Glutamatergic neuron (in vitro differentiated cells): ENCODE measurements at regions not wholly inside any gene's neighbourhood (a gene's known extent, or its start where the extent isn't known, plus 50 kb on each side); places are given as distances from the start of the nearest gene placed in this dataset.

ENCODE experiments used
- DNase-seq: peaks from one replicate; pipeline ENCODE4 v3.0.0; 2022
- H3K27ac Mint-ChIP-seq: one replicate; pipeline ENCODE4 v1.8.0; 2020; ENCODE audit warnings: mild to moderate bottlenecking, mixed read lengths, inconsistent platforms; ENCODE audit not compliant: unreplicated experiment
- H3K27me3 Mint-ChIP-seq: one replicate; pipeline ENCODE4 v1.8.0; 2020; ENCODE audit warnings: mild to moderate bottlenecking, moderate library complexity, mixed read lengths, inconsistent platforms; ENCODE audit not compliant: unreplicated experiment
- H3K36me3 Mint-ChIP-seq: one replicate; pipeline ENCODE4 v1.8.0; 2020; ENCODE audit warnings: mild to moderate bottlenecking, mixed read lengths, inconsistent platforms; ENCODE audit not compliant: unreplicated experiment
- H3K4me1 Mint-ChIP-seq: one replicate; pipeline ENCODE4 v1.8.0; 2020; ENCODE audit warnings: mild to moderate bottlenecking, low read depth, mixed read lengths, inconsistent platforms; ENCODE audit not compliant: unreplicated experiment
- H3K4me3 Mint-ChIP-seq: one replicate; pipeline ENCODE4 v1.8.0; 2020; ENCODE audit warnings: mild to moderate bottlenecking, mixed read lengths, inconsistent platforms; ENCODE audit not compliant: unreplicated experiment
- H3K9me3 Mint-ChIP-seq: one replicate; pipeline ENCODE4 v1.8.0; 2020; ENCODE audit warnings: mild to moderate bottlenecking, moderate library complexity, mixed read lengths, inconsistent platforms; ENCODE audit not compliant: unreplicated experiment
- TF ChIP-seq, protein P1 (sequence below): fragments of 200-600 bp; sonication (generic); IDR thresholded peaks from one replicate; pipeline ENCODE4 v1.5.0; 2021; ENCODE audit not compliant: partially characterized antibody, unreplicated experiment

DNA sequence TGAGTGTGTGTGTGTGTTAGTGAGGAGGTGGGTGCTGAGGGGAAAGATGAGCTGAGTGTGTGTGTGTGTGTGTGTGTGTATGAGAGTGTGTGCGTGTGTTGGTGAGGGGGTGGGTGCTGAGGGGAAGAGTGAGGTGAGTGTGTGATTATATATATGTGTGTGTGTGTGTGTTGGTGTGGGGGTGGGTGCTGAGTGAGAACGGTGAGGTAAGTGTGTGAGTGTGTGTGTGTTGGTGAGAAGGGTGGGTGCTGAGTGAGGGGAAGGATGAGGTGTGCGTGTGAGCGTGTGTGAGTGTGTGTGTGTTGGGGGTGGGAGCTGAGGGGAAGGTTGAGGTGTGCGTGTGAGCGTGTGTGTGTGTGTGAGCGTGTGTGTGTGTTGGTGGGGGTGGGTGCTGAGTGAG lies 322.0 kb upstream of the NT5C1B start:
- Mint-ChIP-seq H3K4me1 (no peaks in the 10 kb centered on the region), H3K4me3 (no peak overlapping the region), H3K27ac (no peak overlapping the region), H3K36me3 (no peaks in the 10 kb centered on the region), H3K9me3 (no peaks in the 10 kb centered on the region), H3K27me3 (no peaks in the 10 kb centered on the region)
- TF ChIP-seq, protein P1, sequence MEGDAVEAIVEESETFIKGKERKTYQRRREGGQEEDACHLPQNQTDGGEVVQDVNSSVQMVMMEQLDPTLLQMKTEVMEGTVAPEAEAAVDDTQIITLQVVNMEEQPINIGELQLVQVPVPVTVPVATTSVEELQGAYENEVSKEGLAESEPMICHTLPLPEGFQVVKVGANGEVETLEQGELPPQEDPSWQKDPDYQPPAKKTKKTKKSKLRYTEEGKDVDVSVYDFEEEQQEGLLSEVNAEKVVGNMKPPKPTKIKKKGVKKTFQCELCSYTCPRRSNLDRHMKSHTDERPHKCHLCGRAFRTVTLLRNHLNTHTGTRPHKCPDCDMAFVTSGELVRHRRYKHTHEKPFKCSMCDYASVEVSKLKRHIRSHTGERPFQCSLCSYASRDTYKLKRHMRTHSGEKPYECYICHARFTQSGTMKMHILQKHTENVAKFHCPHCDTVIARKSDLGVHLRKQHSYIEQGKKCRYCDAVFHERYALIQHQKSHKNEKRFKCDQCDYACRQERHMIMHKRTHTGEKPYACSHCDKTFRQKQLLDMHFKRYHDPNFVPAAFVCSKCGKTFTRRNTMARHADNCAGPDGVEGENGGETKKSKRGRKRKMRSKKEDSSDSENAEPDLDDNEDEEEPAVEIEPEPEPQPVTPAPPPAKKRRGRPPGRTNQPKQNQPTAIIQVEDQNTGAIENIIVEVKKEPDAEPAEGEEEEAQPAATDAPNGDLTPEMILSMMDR, result no peak
- DNase-seq, result no peak

DNA sequence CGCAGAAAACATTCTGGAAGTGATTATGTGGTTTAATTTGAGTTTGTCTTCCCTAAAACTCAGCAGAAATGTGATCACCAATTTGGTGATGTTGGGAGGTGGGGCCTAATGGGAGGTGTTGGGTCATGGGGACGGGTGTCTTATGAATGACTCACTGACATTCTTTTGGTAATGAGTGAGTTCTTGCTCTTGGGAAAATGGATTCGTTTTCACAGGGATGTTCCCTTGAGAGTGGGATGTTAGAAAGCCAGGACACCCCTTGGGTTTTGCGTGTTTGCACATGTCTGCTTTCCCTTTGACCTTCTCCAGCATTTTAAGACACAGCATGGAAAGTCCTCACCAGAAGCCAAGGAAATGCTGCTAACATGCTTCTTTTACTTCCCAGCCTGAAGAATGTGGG lies 321.5 kb upstream of the NT5C1B start:
- H3K9me3 Mint-ChIP-seq, result no peaks in the 10 kb centered on the region
- no peak overlapping the region for H3K4me3 Mint-ChIP-seq
- no peak overlapping the region for H3K27ac Mint-ChIP-seq
- TF ChIP-seq, protein P1, result no peak
- H3K27me3 Mint-ChIP-seq, result no peaks in the 10 kb centered on the region
- H3K4me1 Mint-ChIP-seq, result no peaks in the 10 kb centered on the region
- H3K36me3 Mint-ChIP-seq, result no peaks in the 10 kb centered on the region
- no peak for DNase-seq

DNA sequence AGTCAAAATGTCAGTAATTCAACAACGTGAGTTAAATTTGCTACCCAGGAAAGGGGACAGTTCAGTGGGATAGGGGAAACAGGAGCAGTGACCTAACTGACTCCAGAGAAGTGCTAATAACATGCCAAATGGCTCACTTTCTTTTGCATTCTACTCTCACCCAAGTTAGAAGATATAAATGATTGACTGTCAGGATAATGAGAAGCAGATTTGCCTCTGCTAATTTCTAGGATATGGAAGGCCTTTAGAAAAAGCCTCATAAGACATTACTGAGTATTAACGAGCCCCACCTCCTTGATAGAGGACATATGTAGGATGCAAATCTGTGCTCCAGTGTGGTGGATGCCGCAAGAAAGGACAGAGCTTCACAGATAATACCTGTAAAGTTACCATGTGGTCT lies 318.6 kb upstream of the NT5C1B start:
- TF ChIP-seq, protein P1, result no peak
- Mint-ChIP-seq H3K27me3 (no peaks in the 10 kb centered on the region), H3K36me3 (no peaks in the 10 kb centered on the region), H3K27ac (no peak overlapping the region), H3K9me3 (no peaks in the 10 kb centered on the region), H3K4me1 (no peaks in the 10 kb centered on the region), H3K4me3 (no peak overlapping the region)
- DNase-seq, result no peak

DNA sequence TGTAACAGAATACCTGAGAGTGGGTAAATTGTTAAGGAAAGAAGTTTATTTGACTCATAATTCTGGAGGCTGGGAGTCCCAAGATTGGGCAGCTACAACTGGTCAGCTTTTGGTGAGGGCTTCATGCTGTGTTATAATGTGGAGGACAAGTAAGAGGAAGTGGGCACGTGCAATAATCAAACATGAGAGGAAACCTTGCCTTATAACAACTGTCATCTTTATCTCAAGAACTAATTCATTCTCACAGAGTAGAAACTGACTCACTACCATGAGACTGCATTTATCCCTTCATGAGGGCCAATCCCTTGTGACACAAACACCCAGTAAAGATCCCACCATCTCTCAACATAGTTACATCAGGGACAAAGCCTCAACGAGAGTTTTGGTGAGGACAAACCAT lies 318.1 kb upstream of the NT5C1B start:
- Mint-ChIP-seq H3K27ac (no peak overlapping the region), H3K27me3 (peaks cover 2% of the 10 kb centered on the region), H3K9me3 (no peaks in the 10 kb centered on the region), H3K4me1 (no peaks in the 10 kb centered on the region), H3K36me3 (no peaks in the 10 kb centered on the region), H3K4me3 (no peak overlapping the region)
- TF ChIP-seq, protein P1, result no peak
- DNase-seq, result no peak

DNA sequence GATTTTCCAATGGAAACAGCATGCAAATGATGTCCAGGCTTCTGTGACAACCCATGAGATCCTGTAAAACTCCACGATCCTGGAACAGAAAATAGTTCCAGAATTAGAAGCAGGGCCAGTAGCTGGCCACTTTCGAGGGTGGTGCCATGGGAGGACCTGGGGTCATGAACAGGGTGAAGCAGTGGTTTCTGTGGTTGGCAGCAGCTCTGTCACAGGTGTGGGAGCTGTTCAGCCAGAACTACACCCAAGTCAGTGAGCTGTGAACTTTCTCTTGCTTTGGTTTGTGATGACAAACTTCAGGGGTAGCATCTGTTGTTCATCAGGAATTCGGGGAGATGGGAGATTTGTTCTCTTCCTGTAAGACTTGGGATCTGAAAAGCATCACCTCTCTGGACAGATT lies 314.4 kb upstream of the NT5C1B start:
- no peaks in the 10 kb centered on the region for H3K4me1 Mint-ChIP-seq

More for the DNA sequence above, 314.4 kb upstream of the NT5C1B start:
- Mint-ChIP-seq H3K36me3 (no peaks in the 10 kb centered on the region), H3K9me3 (no peaks in the 10 kb centered on the region), H3K27ac (no peak overlapping the region), H3K27me3 (peaks cover 2% of the 10 kb centered on the region), H3K4me3 (no peak overlapping the region)
- TF ChIP-seq, protein P1, result no peak
- no peak for DNase-seq
